NCI-H524 treated with DMSO at 0.1 percent for 48 hours (cell line): ENCODE measurements at regions not wholly inside any gene's neighbourhood (a gene's known extent, or its start where the extent isn't known, plus 50 kb on each side); places are given as distances from the start of the nearest gene placed in this dataset.

ENCODE experiments used
- DNase-seq: peaks from one replicate; lab custom pipeline; 2025; lab: John Stamatoyannopoulos, UW

- no peak for DNase-seq
Observed at GRCh38 chr4:182141061-182141460, 102.1 kb upstream of the TENM3 start.

- DNase-seq: no peak
Observed at GRCh38 chr4:182142176-182143085, 100.8 kb upstream of the TENM3 start.

- no peak for DNase-seq
Observed at GRCh38 chr4:182143086-182143821, 99.9 kb upstream of the TENM3 start.

- no peak for DNase-seq
Observed at GRCh38 chr4:182143822-182144625, 99.2 kb upstream of the TENM3 start.

GRCh38 chr4:182144626-182145333, 98.4 kb upstream of the TENM3 start:
- no peak for DNase-seq

- no peak for DNase-seq
Observed at GRCh38 chr4:182145334-182145905, 97.8 kb upstream of the TENM3 start.

- DNase-seq: no peak
Observed at GRCh38 chr4:182147391-182147790, 95.8 kb upstream of the TENM3 start.

- no peak for DNase-seq
Observed at GRCh38 chr4:182150645-182151044, 92.6 kb upstream of the TENM3 start.

GRCh38 chr4:182155806-182156205, 87.4 kb upstream of the TENM3 start:
- DNase-seq: no peak

GRCh38 chr4:182163180-182163579, 80.0 kb upstream of the TENM3 start:
- DNase-seq: no peak

- DNase-seq: no peak
Observed at GRCh38 chr4:182169572-182169971, 73.6 kb upstream of the TENM3 start.

GRCh38 chr4:182169987-182170386, 73.2 kb upstream of the TENM3 start:
- DNase-seq: no peak

- no peak for DNase-seq
Observed at GRCh38 chr4:182170417-182170935, 72.7 kb upstream of the TENM3 start.

- DNase-seq: no peak
Observed at GRCh38 chr4:182174979-182175378, 68.2 kb upstream of the TENM3 start.

GRCh38 chr4:182175788-182176519, 67.2 kb upstream of the TENM3 start:
- no peak for DNase-seq

- no peak for DNase-seq
Observed at GRCh38 chr4:182177166-182177565, 66.0 kb upstream of the TENM3 start.

- peak; percentile 28 for DNase-seq
Observed at GRCh38 chr4:182179105-182179504, 64.1 kb upstream of the TENM3 start.

- DNase-seq: no peak
Observed at GRCh38 chr4:182179751-182180150, 63.5 kb upstream of the TENM3 start.

GRCh38 chr4:182185491-182185890, 57.7 kb upstream of the TENM3 start:
- DNase-seq: no peak

GRCh38 chr4:182187674-182188073, 55.5 kb upstream of the TENM3 start:
- DNase-seq: no peak
